ENCODE measurements at regions not wholly inside any gene's neighbourhood (a gene's known extent, or its start where the extent isn't known, plus 50 kb on each side); places are given as distances from the start of the nearest gene placed in this dataset.

- H3K36me3 ChIP-seq (ENCODE audit: insufficient read depth, low read length): no peaks in the 10 kb centered on the region
- intact Hi-C loops (cut with DNase I, micrococcal nuclease): no loop called here
- Mint-ChIP-seq H3K9me3 (no peaks in the 10 kb centered on the region), H3K27me3 (no peaks in the 10 kb centered on the region), H3K4me3 (no peak overlapping the region), H3K27ac (no peak overlapping the region), H3K36me3 (ENCODE audit: low read depth) (no peaks in the 10 kb centered on the region), H3K4me1 (ENCODE audit: low read depth) (no peaks in the 10 kb centered on the region)
- no peak overlapping the region for H3K4me3 ChIP-seq (ENCODE audit: low read length)
- ChIA-PET CTCF (no interaction called here), POLR2A (no interaction called here)
- H3K4me1 ChIP-seq (ENCODE audit: insufficient read depth, low read length): no peaks in the 10 kb centered on the region
- no peak for TF ChIP-seq CTCF (IDR thresholded peaks at IDR 0.05)
- ATAC-seq (ENCODE audit: poor library complexity): no peak
- H3K27me3 ChIP-seq (ENCODE audit: control insufficient read depth in 1 of 2, insufficient read depth in 2 of 2, low read length in 2 of 2): no peaks in the 10 kb centered on the region
- DNase-seq: no peak
- peaks cover 0 to 8% of the 10 kb centered on the region in 2 experiments for H3K9me3 ChIP-seq (ENCODE audit: control insufficient read depth in 1 of 2, insufficient read depth in 1 of 2, low read length in 2 of 2)
- H3K27ac ChIP-seq (ENCODE audit: low read depth in 1 of 2, low read length in 2 of 2): no peak overlapping the region
These were observed 417.1 kb upstream of the NFIA start for GRCh38 chr1:60665311-60665710.

DNA sequence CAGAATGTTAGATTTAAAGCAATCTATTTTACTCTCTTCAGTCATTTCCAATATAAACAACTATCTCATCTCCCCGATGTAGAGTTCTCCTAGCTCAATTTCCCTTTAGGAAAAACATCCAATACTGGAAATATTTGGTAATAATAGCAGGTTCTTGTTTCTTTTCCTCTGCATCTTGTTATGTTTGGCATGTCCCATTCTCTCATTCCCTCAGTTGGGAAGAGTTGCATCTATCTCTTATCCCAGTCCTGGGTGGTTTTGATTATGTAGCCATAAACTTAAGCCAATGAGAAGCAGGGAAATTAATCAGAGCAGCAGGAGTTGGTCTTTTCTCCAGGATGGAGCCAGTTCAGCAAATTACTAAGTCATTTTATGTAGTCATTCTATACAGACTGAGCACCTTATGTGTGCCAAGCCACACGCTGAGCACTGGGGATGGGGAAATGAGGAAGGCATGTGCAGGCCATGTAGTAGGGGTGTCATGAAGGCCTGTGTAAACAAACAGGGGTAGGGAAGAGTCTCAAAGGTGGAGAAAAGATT, 418.2 kb upstream of the NFIA start:
- Mint-ChIP-seq H3K36me3 (ENCODE audit: low read depth) (no peaks in the 10 kb centered on the region), H3K4me3 (no peak overlapping the region), H3K4me1 (ENCODE audit: low read depth) (no peaks in the 10 kb centered on the region), H3K9me3 (no peaks in the 10 kb centered on the region), H3K27me3 (no peaks in the 10 kb centered on the region), H3K27ac (no peak overlapping the region)
- Histone ChIP-seq H3K36me3 (ENCODE audit: insufficient read depth, low read length) (no peaks in the 10 kb centered on the region), H3K27ac (ENCODE audit: low read depth in 1 of 2, low read length in 2 of 2) (no peak overlapping the region), H3K27me3 (ENCODE audit: control insufficient read depth in 1 of 2, insufficient read depth in 2 of 2, low read length in 2 of 2) (no peaks in the 10 kb centered on the region), H3K4me3 (ENCODE audit: low read length) (no peak overlapping the region), H3K4me1 (ENCODE audit: insufficient read depth, low read length) (no peaks in the 10 kb centered on the region), H3K9me3 (ENCODE audit: control insufficient read depth in 1 of 2, insufficient read depth in 1 of 2, low read length in 2 of 2) (peaks cover 0 to 8% of the 10 kb centered on the region in 2 experiments)
- intact Hi-C loops (cut with DNase I, micrococcal nuclease): no loop called here
- no peak for ATAC-seq (ENCODE audit: poor library complexity)
- POLR2A ChIA-PET: no interaction called here
- CTCF ChIA-PET: interaction anchor here (1.8 kb wide), 1 partner anchor 8 kb away, joined by 5 read pairs; no protein-coding TSS in a partner anchor
- no peak for TF ChIP-seq CTCF (IDR thresholded peaks at IDR 0.05)
- DNase-seq: no peak

DNA sequence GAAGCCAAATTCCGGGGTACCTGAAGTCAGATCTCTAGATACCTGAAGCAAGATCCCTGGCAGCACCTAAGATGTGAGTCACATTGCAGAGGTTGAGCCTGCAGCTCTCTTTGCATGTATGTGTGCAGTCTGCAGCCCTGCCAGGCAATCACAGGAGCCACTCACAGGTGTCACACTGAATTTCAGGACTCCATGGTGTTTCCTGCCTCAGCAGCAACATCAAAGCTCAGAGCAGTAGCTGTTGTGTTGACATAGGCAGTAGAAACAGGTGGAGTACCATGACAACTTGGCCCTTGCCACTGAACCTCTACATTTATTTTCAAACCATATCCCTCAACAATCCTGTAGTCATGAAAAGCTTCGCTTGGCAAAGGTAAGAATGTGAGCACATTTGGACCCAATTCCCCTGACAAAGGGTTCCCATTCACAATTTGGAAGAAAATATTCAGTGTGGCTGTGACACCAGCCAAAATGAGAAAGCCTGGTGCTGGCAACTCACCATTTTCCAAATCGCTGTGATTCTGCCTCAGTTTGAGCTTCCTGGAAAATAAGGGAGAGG, 419.8 kb upstream of the NFIA start:
- Mint-ChIP-seq H3K9me3 (no peaks in the 10 kb centered on the region), H3K4me1 (ENCODE audit: low read depth) (no peaks in the 10 kb centered on the region), H3K27ac (no peak overlapping the region), H3K36me3 (ENCODE audit: low read depth) (no peaks in the 10 kb centered on the region), H3K27me3 (no peaks in the 10 kb centered on the region), H3K4me3 (no peak overlapping the region)
- Histone ChIP-seq H3K9me3 (ENCODE audit: control insufficient read depth in 1 of 2, insufficient read depth in 1 of 2, low read length in 2 of 2) (peaks cover 0 to 3% of the 10 kb centered on the region in 2 experiments), H3K4me3 (ENCODE audit: low read length) (no peak overlapping the region), H3K4me1 (ENCODE audit: insufficient read depth, low read length) (no peaks in the 10 kb centered on the region), H3K36me3 (ENCODE audit: insufficient read depth, low read length) (no peaks in the 10 kb centered on the region), H3K27me3 (ENCODE audit: control insufficient read depth in 1 of 2, insufficient read depth in 2 of 2, low read length in 2 of 2) (no peaks in the 10 kb centered on the region), H3K27ac (ENCODE audit: low read depth in 1 of 2, low read length in 2 of 2) (no peak overlapping the region)
- intact Hi-C loops (cut with DNase I, micrococcal nuclease): no loop called here
- no peak for DNase-seq
- ChIA-PET CTCF (no interaction called here), POLR2A (no interaction called here)
- TF ChIP-seq CTCF (IDR thresholded peaks at IDR 0.05): no peak
- ATAC-seq (ENCODE audit: poor library complexity): no peak

Measured in CD4-positive, alpha-beta T cell (primary cell).